NCI-H2029 (cell line): ENCODE measurements at regions not wholly inside any gene's neighbourhood (a gene's known extent, or its start where the extent isn't known, plus 50 kb on each side); places are given as distances from the start of the nearest gene placed in this dataset.
"Not testable (repeated sequence)": the region's sequence is repeated elsewhere in the genome, so short reads cannot be mapped to it uniquely, and the experiment has no call there.

Experiments
- DNase-seq: peaks from one replicate; lab custom pipeline; 2025; lab: John Stamatoyannopoulos, UW

GRCh38 chr20:52049001-52049731, 142.4 kb downstream of the ZFP64 start:
- no peak for DNase-seq

- no peak for DNase-seq
These were observed 143.5 kb downstream of the ZFP64 start for GRCh38 chr20:52047811-52048764.

- DNase-seq = no peak
These were observed 149.6 kb downstream of the ZFP64 start for GRCh38 chr20:52041966-52042365.

GRCh38 chr20:52039790-52040189, 151.8 kb downstream of the ZFP64 start:
- no peak for DNase-seq

GRCh38 chr20:52038632-52039031, 152.9 kb downstream of the ZFP64 start:
- DNase-seq = not testable (repeated sequence)

GRCh38 chr20:52037370-52037769, 154.2 kb downstream of the ZFP64 start:
- DNase-seq = no peak

- no peak for DNase-seq
These were observed 155.6 kb downstream of the ZFP64 start for GRCh38 chr20:52035977-52036376.

GRCh38 chr20:52035498-52035897, 156.1 kb downstream of the ZFP64 start:
- no peak for DNase-seq

GRCh38 chr20:52034581-52034980, 157.0 kb downstream of the ZFP64 start:
- no peak for DNase-seq

- DNase-seq = no peak
These were observed 158.3 kb downstream of the ZFP64 start for GRCh38 chr20:52033313-52033712.

GRCh38 chr20:52032304-52032683, 159.3 kb downstream of the ZFP64 start:
- DNase-seq = not testable (repeated sequence)

GRCh38 chr20:52031563-52032303, 159.8 kb downstream of the ZFP64 start:
- DNase-seq = no peak

- no peak for DNase-seq
These were observed 160.4 kb downstream of the ZFP64 start for GRCh38 chr20:52031206-52031562.

- not testable (repeated sequence) for DNase-seq
These were observed 162.4 kb downstream of the ZFP64 start for GRCh38 chr20:52029129-52029528.

- DNase-seq = no peak
These were observed 165.6 kb downstream of the ZFP64 start for GRCh38 chr20:52025938-52026337.

- DNase-seq = no peak
These were observed 172.3 kb downstream of the ZFP64 start for GRCh38 chr20:52019313-52019712.

GRCh38 chr20:52017669-52018317, 173.8 kb downstream of the ZFP64 start:
- no peak for DNase-seq

GRCh38 chr20:52016022-52016421, 175.6 kb downstream of the ZFP64 start:
- no peak for DNase-seq

GRCh38 chr20:52015155-52015554, 176.4 kb downstream of the ZFP64 start:
- DNase-seq = no peak

- no peak for DNase-seq
These were observed 179.5 kb downstream of the ZFP64 start for GRCh38 chr20:52012079-52012478.

GRCh38 chr20:52011093-52011492, 180.5 kb downstream of the ZFP64 start:
- DNase-seq = no peak

- DNase-seq = no peak
These were observed 181.0 kb downstream of the ZFP64 start for GRCh38 chr20:52010541-52010940.
